ENCODE measurements at regions not wholly inside any gene's neighbourhood (a gene's known extent, or its start where the extent isn't known, plus 50 kb on each side); places are given as distances from the start of the nearest gene placed in this dataset.

GRCh38 chr5:6873359-6873758, 160.1 kb downstream of the TENT4A start:
- no peak for DNase-seq

GRCh38 chr5:6875376-6875775, 162.1 kb downstream of the TENT4A start:
- no peak for DNase-seq

- DNase-seq, result no peak
These were observed 165.0 kb downstream of the TENT4A start for GRCh38 chr5:6877986-6878828.

- no peak for DNase-seq
These were observed 172.3 kb downstream of the TENT4A start for GRCh38 chr5:6885581-6885980.

- DNase-seq, result no peak
These were observed 173.6 kb downstream of the TENT4A start for GRCh38 chr5:6886866-6887265.

GRCh38 chr5:6889030-6889429, 175.8 kb downstream of the TENT4A start:
- DNase-seq, result no peak

- DNase-seq, result no peak
These were observed 186.0 kb downstream of the TENT4A start for GRCh38 chr5:6899221-6899620.

- DNase-seq, result no peak
These were observed 187.3 kb downstream of the TENT4A start for GRCh38 chr5:6900247-6901227.

- DNase-seq, result no peak
These were observed 188.9 kb downstream of the TENT4A start for GRCh38 chr5:6902094-6902493.

- no peak for DNase-seq
These were observed 189.4 kb downstream of the TENT4A start for GRCh38 chr5:6902597-6902996.

GRCh38 chr5:6903934-6904333, 190.7 kb downstream of the TENT4A start:
- no peak for DNase-seq

GRCh38 chr5:6904860-6905259, 191.6 kb downstream of the TENT4A start:
- DNase-seq, result no peak

- DNase-seq, result no peak
These were observed 192.2 kb downstream of the TENT4A start for GRCh38 chr5:6905423-6905822.

GRCh38 chr5:6905883-6906282, 192.7 kb downstream of the TENT4A start:
- DNase-seq, result no peak

- DNase-seq, result no peak
These were observed 194.2 kb downstream of the TENT4A start for GRCh38 chr5:6907320-6907918.

- no peak for DNase-seq
These were observed 196.7 kb downstream of the TENT4A start for GRCh38 chr5:6909901-6910300.

GRCh38 chr5:6910950-6911349, 197.7 kb downstream of the TENT4A start:
- DNase-seq, result no peak

GRCh38 chr5:6914347-6914746, 201.1 kb downstream of the TENT4A start:
- DNase-seq, result no peak

GRCh38 chr5:6915574-6915973, 202.3 kb downstream of the TENT4A start:
- DNase-seq, result no peak

GRCh38 chr5:6918255-6918654, 205.0 kb downstream of the TENT4A start:
- DNase-seq, result no peak

- no peak for DNase-seq
These were observed 207.5 kb downstream of the TENT4A start for GRCh38 chr5:6920628-6921256.

- no peak for DNase-seq
These were observed 213.3 kb downstream of the TENT4A start for GRCh38 chr5:6926491-6927038.

- DNase-seq, result no peak
These were observed 222.8 kb downstream of the TENT4A start for GRCh38 chr5:6936031-6936430.
